SK-N-SH (cell line): ENCODE measurements at regions not wholly inside any gene's neighbourhood (a gene's known extent, or its start where the extent isn't known, plus 50 kb on each side); places are given as distances from the start of the nearest gene placed in this dataset.

Experiments
- CTCF ChIA-PET: fragments of 300-600, 350-600 bp; formaldehyde crosslinking; extraction: SDS; loops from one replicate; lab custom pipeline; 2021; lab: Yijun Ruan, JAX
- POLR2A ChIA-PET: fragments of 350-600 bp; sonication (Branson Sonifier 250); formaldehyde crosslinking; extraction: SDS; loops from one replicate; lab custom pipeline; 2020; ENCODE audit warnings: antibody characterized with exemption, inconsistent platforms; lab: Yijun Ruan, JAX
- DNase-seq: peaks from one replicate; pipeline ENCODE4 v3.0.0; 2012
- H2AFZ ChIP-seq: fragments of 200-600 bp; sonication (generic); 2 replicates; pipeline ENCODE4 v1.8.1; 2016; ENCODE audit warnings: antibody characterized with exemption, mild to moderate bottlenecking, low read depth
- H3F3A ChIP-seq: fragments of 200-600 bp; sonication (generic); replicated peaks from 2 replicates; pipeline ENCODE3; 2016; ENCODE audit warnings: antibody characterized with exemption, mild to moderate bottlenecking; ENCODE audit not compliant: insufficient read depth
- H3K27ac ChIP-seq, 2 experiments: fragments of 200-500 bp in 1 of 2; fragments of 200-600 bp in 1 of 2; sonication (Bioruptor generic) in 1 of 2; sonication (generic), shearing (Covaris generic) in 1 of 2; 2 replicates each; pipeline versions ENCODE4 v1.5.1 to v1.6.1; 2014 to 2016; ENCODE audit warnings: low read depth in 2 of 2, inconsistent platforms in 1 of 2, low read length in 1 of 2, mild to moderate bottlenecking in 1 of 2, mixed read lengths in 1 of 2
- H3K27me3 ChIP-seq: fragments of 200-600 bp; sonication (generic), shearing (Covaris generic); 2 replicates; pipeline ENCODE4 v1.6.1; 2016; ENCODE audit warnings: mixed run types; ENCODE audit not compliant: insufficient read depth
- H3K36me3 ChIP-seq, 2 experiments: fragments of 200-500 bp in 1 of 2; fragments of 200-600 bp in 1 of 2; sonication (Bioruptor generic) in 1 of 2; sonication (generic) in 1 of 2; replicated peaks in 1 of 2; 2 replicates each; pipeline versions ENCODE3 to v1.5.1; 2014 to 2016; ENCODE audit warnings: low read length in 1 of 2, mild to moderate bottlenecking in 1 of 2; ENCODE audit not compliant: insufficient read depth in 2 of 2, control insufficient read depth in 1 of 2
- H3K4me1 ChIP-seq, 2 experiments: fragments of 200-500 bp in 1 of 2; fragments of 200-600 bp in 1 of 2; sonication (Bioruptor generic) in 1 of 2; sonication (generic), shearing (Covaris generic) in 1 of 2; 2 replicates each; pipeline versions ENCODE4 v1.5.1 to v1.6.1; 2014 to 2016; ENCODE audit warnings: low read depth in 1 of 2, low read length in 1 of 2, mixed run types in 1 of 2; ENCODE audit not compliant: insufficient read depth in 2 of 2, control insufficient read depth in 1 of 2
- H3K4me2 ChIP-seq: fragments of 200-600 bp; sonication (generic), shearing (Covaris generic); 2 replicates; pipeline ENCODE4 v1.6.1; 2017; ENCODE audit warnings: mixed run types
- H3K4me3 ChIP-seq, 2 experiments: fragments of 200-500 bp in 1 of 2; fragments of 200-600 bp in 1 of 2; sonication (Bioruptor generic) in 1 of 2; sonication (generic), shearing (Covaris generic) in 1 of 2; 2 replicates each; pipeline versions ENCODE4 v1.5.1 to v1.8.1; 2014 to 2016; ENCODE audit warnings: low read depth in 2 of 2, inconsistent platforms in 1 of 2, low read length in 1 of 2, mild to moderate bottlenecking in 1 of 2, mixed read lengths in 1 of 2, moderate library complexity in 1 of 2
- H3K79me2 ChIP-seq: fragments of 200-600 bp; sonication (generic); 2 replicates; pipeline ENCODE4 v1.8.1; 2017; ENCODE audit warnings: mild to moderate bottlenecking; ENCODE audit not compliant: insufficient read depth
- H3K9ac ChIP-seq: fragments of 200-600 bp; sonication (generic); 2 replicates; pipeline ENCODE4 v1.6.1; 2017; ENCODE audit warnings: mixed run types
- H3K9me2 ChIP-seq: fragments of 200-600 bp; sonication (generic); 2 replicates; pipeline ENCODE4 v1.6.1; 2017; ENCODE audit warnings: mixed run types
- H3K9me3 ChIP-seq: fragments of 200-600 bp; sonication (generic); 2 replicates; pipeline ENCODE4 v1.6.1; 2017; ENCODE audit warnings: mixed run types, mild to moderate bottlenecking, moderate library complexity
- H4K20me1 ChIP-seq: fragments of 200-600 bp; sonication (generic); 2 replicates; pipeline ENCODE4 v1.6.1; 2017; ENCODE audit warnings: mild to moderate bottlenecking, mixed run types; ENCODE audit not compliant: insufficient read depth
- CHD2 ChIP-seq: fragments of 150-350 bp; IDR thresholded peaks from 2 replicates; pipeline ENCODE4 v1.6.1; 2018; ENCODE audit warnings: low read length; ENCODE audit not compliant: partially characterized antibody
- CTCF ChIP-seq: fragments of 200-600 bp; sonication (generic); IDR thresholded peaks from 2 replicates; pipeline ENCODE4 v1.6.1; 2017; ENCODE audit warnings: antibody characterized with exemption, mild to moderate bottlenecking, moderate library complexity
- EZH2phosphoT487 ChIP-seq: fragments of 200-600 bp; sonication (generic); IDR thresholded peaks from 2 replicates; pipeline ENCODE4 v1.6.1; 2017; ENCODE audit warnings: low read depth, mixed run types, mild to moderate bottlenecking, antibody characterized with exemption, moderate library complexity, borderline replicate concordance
- FOXM1 ChIP-seq: IDR thresholded peaks from 2 replicates; pipeline ENCODE4 v1.4.0; 2012; ENCODE audit warnings: low read depth, mild to moderate bottlenecking
- MAX ChIP-seq: IDR thresholded peaks from 2 replicates; pipeline ENCODE4 v1.4.0; 2012; ENCODE audit warnings: low read depth
- NFIC ChIP-seq: IDR thresholded peaks from 2 replicates; pipeline ENCODE4 v1.4.0; 2012; ENCODE audit warnings: borderline replicate concordance
- NRF1 ChIP-seq: IDR thresholded peaks from 2 replicates; pipeline ENCODE4 v1.6.1; 2012; ENCODE audit warnings: low read depth, mild to moderate bottlenecking, low read length
- PBX3 ChIP-seq: IDR thresholded peaks from 2 replicates; pipeline ENCODE4; 2012
- RAD21 ChIP-seq: IDR thresholded peaks from 2 replicates; pipeline ENCODE4 v1.6.1; 2012; ENCODE audit warnings: mild to moderate bottlenecking, low read length
- RCOR1 ChIP-seq: fragments of 150-350 bp; IDR thresholded peaks from 2 replicates; pipeline ENCODE4 v1.6.1; 2017; ENCODE audit warnings: antibody characterized with exemption, low read length
- SIN3A ChIP-seq: IDR thresholded peaks from 2 replicates; pipeline ENCODE4 v1.6.1; 2012; ENCODE audit warnings: low read depth, mild to moderate bottlenecking, low read length, moderate library complexity, borderline replicate concordance
- SMC3 ChIP-seq: IDR thresholded peaks from 2 replicates; pipeline ENCODE4 v1.6.1; 2012; ENCODE audit warnings: low read depth, low read length, improper control_type of control experiment
- TEAD4 ChIP-seq: IDR thresholded peaks from 2 replicates; pipeline ENCODE4 v1.4.0; 2012; ENCODE audit warnings: mild to moderate bottlenecking, borderline replicate concordance; ENCODE audit not compliant: insufficient read depth
- USF1 ChIP-seq: IDR thresholded peaks from 2 replicates; pipeline ENCODE4 v1.4.0; 2012; ENCODE audit warnings: low read depth, borderline replicate concordance
- USF2 ChIP-seq: fragments of 150-350 bp; IDR thresholded peaks from 2 replicates; pipeline ENCODE4 v1.6.1; 2017; ENCODE audit warnings: antibody characterized with exemption, low read length, low read depth, borderline replicate concordance
- ZBTB33 ChIP-seq: IDR thresholded peaks from 2 replicates; pipeline ENCODE4 v1.4.0; 2012; ENCODE audit warnings: low read depth, borderline replicate concordance
- WGBS: methylation state at CpG from one replicate; pipeline ENCODE4 v1.1.6; 2017; ENCODE audit warnings: low lambda C conversion rate; 5-methylcytosine and 5-hydroxymethylcytosine counted together
- TF ChIP-seq, protein P1 (sequence below): fragments of 150-350 bp; IDR thresholded peaks from 2 replicates; pipeline ENCODE4 v1.6.1; 2016; ENCODE audit warnings: mild to moderate bottlenecking, low read depth, low read length

- Histone ChIP-seq H3K9me3 (no peaks in the 10 kb centered on the region), H4K20me1 (no peaks in the 10 kb centered on the region), H3K79me2 (no peaks in the 10 kb centered on the region), H2AFZ (no peak overlapping the region), H3K27me3 (no peaks in the 10 kb centered on the region), H3F3A (no peaks in the 10 kb centered on the region), H3K4me2 (no peak overlapping the region), H3K4me3 (no peak overlapping the region), H3K9ac (no peak overlapping the region)
- ChIA-PET CTCF (interaction anchor here (1.1 kb wide), 1 partner anchor 20 kb away, joined by 4 read pairs; no protein-coding TSS in a partner anchor), POLR2A (no interaction called here)
- no peak for TF ChIP-seq CTCF
- no peak for TF ChIP-seq RAD21
- TF ChIP-seq RCOR1, result no peak
- TF ChIP-seq EZH2phosphoT487, result no peak
- TF ChIP-seq SMC3, result no peak
- TF ChIP-seq MAX, result no peak
- TF ChIP-seq NFIC, result no peak
- no peak for TF ChIP-seq USF1
- no peak for TF ChIP-seq PBX3
- no peak for TF ChIP-seq CHD2
- TF ChIP-seq, protein P1, sequence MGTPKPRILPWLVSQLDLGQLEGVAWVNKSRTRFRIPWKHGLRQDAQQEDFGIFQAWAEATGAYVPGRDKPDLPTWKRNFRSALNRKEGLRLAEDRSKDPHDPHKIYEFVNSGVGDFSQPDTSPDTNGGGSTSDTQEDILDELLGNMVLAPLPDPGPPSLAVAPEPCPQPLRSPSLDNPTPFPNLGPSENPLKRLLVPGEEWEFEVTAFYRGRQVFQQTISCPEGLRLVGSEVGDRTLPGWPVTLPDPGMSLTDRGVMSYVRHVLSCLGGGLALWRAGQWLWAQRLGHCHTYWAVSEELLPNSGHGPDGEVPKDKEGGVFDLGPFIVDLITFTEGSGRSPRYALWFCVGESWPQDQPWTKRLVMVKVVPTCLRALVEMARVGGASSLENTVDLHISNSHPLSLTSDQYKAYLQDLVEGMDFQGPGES, result no peak
- TF ChIP-seq FOXM1, result no peak
- TF ChIP-seq, all 33 proteins: peak for 0
- DNase-seq, result no peak
- WGBS, result 67% methylated on average over 5 of the region's 5 CpGs
- Histone ChIP-seq H3K36me3 (no peaks in the 10 kb centered on the region), H3K9me2 (no peaks in the 10 kb centered on the region), H3K27ac (no peak overlapping the region), H3K4me1 (no peaks in the 10 kb centered on the region)
Observed at GRCh38 chr5:166862581-166862980, 1428.9 kb upstream of the WWC1 start.

- WGBS, result 54% methylated on average over 6 of the region's 6 CpGs
- POLR2A ChIA-PET, result no interaction called here
- Histone ChIP-seq H3K4me3 (no peak overlapping the region), H3K27me3 (no peaks in the 10 kb centered on the region), H2AFZ (no peak overlapping the region), H3K79me2 (no peaks in the 10 kb centered on the region), H4K20me1 (no peaks in the 10 kb centered on the region), H3K4me1 (no peaks in the 10 kb centered on the region), H3K9me2 (no peaks in the 10 kb centered on the region), H3K36me3 (no peaks in the 10 kb centered on the region), H3K4me2 (no peak overlapping the region), H3K9ac (no peak overlapping the region), H3K9me3 (no peaks in the 10 kb centered on the region), H3K27ac (no peak overlapping the region), H3F3A (no peaks in the 10 kb centered on the region)
- CTCF ChIA-PET, result no interaction called here
- DNase-seq, result no peak
- TF ChIP-seq TEAD4 (no peak), USF2 (no peak), USF1 (no peak), ZBTB33 (no peak), NRF1 (no peak), PBX3 (no peak), SIN3A (no peak)
Observed at GRCh38 chr5:166865206-166865605, 1426.2 kb upstream of the WWC1 start.
